K562 (cell line): ENCODE measurements at regions not wholly inside any gene's neighbourhood (a gene's known extent, or its start where the extent isn't known, plus 50 kb on each side); places are given as distances from the start of the nearest gene placed in this dataset.

Experiments
- ATF6 ChIP-seq: sonication (generic); formaldehyde crosslinking; IDR thresholded peaks from 2 replicates; pipeline ENCODE4 v1.4.0; 2020; ENCODE audit warnings: mild to moderate bottlenecking, missing genetic modification reagents
- CTCF ChIP-seq, 3 experiments: IDR thresholded peaks in 2 of 3; conservative IDR thresholded peaks in 1 of 3; 2 replicates each; pipeline ENCODE4 v1.5.1; 2011 to 2012; ENCODE audit warnings: low read length in 3 of 3, mild to moderate bottlenecking in 3 of 3, control low read depth in 2 of 3, improper control_type of control experiment in 1 of 3, inconsistent platforms in 1 of 3, low read depth in 1 of 3, mixed read lengths in 1 of 3, moderate library complexity in 1 of 3; ENCODE audit not compliant: insufficient read depth in 2 of 3
- EP400 ChIP-seq: fragments of 450-650 bp; IDR thresholded peaks from 2 replicates; pipeline ENCODE4 v1.6.1; 2017; ENCODE audit warnings: antibody characterized with exemption, mild to moderate bottlenecking, moderate library complexity
- NEUROD1 ChIP-seq: fragments of 150-350 bp; IDR thresholded peaks from 2 replicates; pipeline ENCODE4 v1.6.1; 2014; ENCODE audit warnings: borderline replicate concordance, low read length, low read depth; ENCODE audit not compliant: partially characterized antibody

GRCh38 chr5:51242456-51242855 lies 140.8 kb upstream of the ISL1 start:
- no peak for TF ChIP-seq ATF6 (CRISPR knock-in tag)
- no peak for TF ChIP-seq NEUROD1
- no peak for TF ChIP-seq CTCF (IDR thresholded peaks at IDR 0.05 in 2 of 3, conservative IDR thresholded peaks at IDR 0.05 in 1 of 3; ENCODE audit: insufficient read depth in 2 of 3, low read depth in 1 of 3, low read length in 3 of 3)
- no peak for TF ChIP-seq EP400
